Liver (tissue), 7 donors: ENCODE measurements at regions not wholly inside any gene's neighbourhood (a gene's known extent, or its start where the extent isn't known, plus 50 kb on each side); places are given as distances from the start of the nearest gene placed in this dataset.

Source experiments
- DNase-seq: peaks from one replicate; pipeline ENCODE4 v3.0.0-alpha.2; 2017; ENCODE audit warnings: low spot score
- H3K27ac ChIP-seq, 2 donors: one replicate each; pipeline ENCODE4 v1.7.0; 2013; ENCODE audit warnings: inconsistent platforms in 2 of 2, low read length in 2 of 2, control low read depth in 1 of 2, low read depth in 1 of 2, mild to moderate bottlenecking in 1 of 2
- H3K27me3 ChIP-seq, 4 donors: one replicate each; pipeline versions ENCODE4 v1.6.1 to v1.7.0; 2013; ENCODE audit warnings: low read length in 3 of 4, inconsistent platforms in 1 of 4, mild to moderate bottlenecking in 1 of 4, moderate library complexity in 1 of 4; ENCODE audit not compliant: control insufficient read depth in 4 of 4, insufficient read depth in 4 of 4
- H3K36me3 ChIP-seq, 4 donors: one replicate each; pipeline versions ENCODE4 v1.6.1 to v1.7.0; 2013; ENCODE audit warnings: low read length in 3 of 4, mild to moderate bottlenecking in 3 of 4, low read depth in 1 of 4, moderate library complexity in 1 of 4; ENCODE audit not compliant: control insufficient read depth in 4 of 4, insufficient read depth in 3 of 4
- H3K4me1 ChIP-seq, 4 donors: one replicate each; pipeline versions ENCODE4 v1.6.1 to v1.7.0; 2013; ENCODE audit warnings: low read length in 3 of 4, mild to moderate bottlenecking in 3 of 4, moderate library complexity in 1 of 4; ENCODE audit not compliant: control insufficient read depth in 4 of 4, insufficient read depth in 4 of 4
- H3K4me3 ChIP-seq, 3 donors: one replicate each; pipeline versions ENCODE4 v1.6.1 to v1.7.0; 2013; ENCODE audit warnings: low read length in 3 of 3, control low read depth in 1 of 3, low read depth in 1 of 3, mild to moderate bottlenecking in 1 of 3
- H3K9ac ChIP-seq, 2 donors: one replicate each; pipeline ENCODE4 v1.7.0; 2013; ENCODE audit warnings: low read length in 2 of 2, mild to moderate bottlenecking in 2 of 2, moderate library complexity in 2 of 2, control low read depth in 1 of 2, low read depth in 1 of 2
- H3K9me3 ChIP-seq, 4 donors: one replicate each; pipeline versions ENCODE4 v1.6.1 to v1.7.0; 2013; ENCODE audit warnings: low read length in 3 of 4; ENCODE audit not compliant: control insufficient read depth in 4 of 4
- FOXA1 ChIP-seq: IDR thresholded peaks from 2 replicates; pipeline ENCODE4 v1.6.1; 2016; ENCODE audit warnings: antibody characterized with exemption
- FOXA2 ChIP-seq: IDR thresholded peaks from 2 replicates; pipeline ENCODE4 v1.6.1; 2016; ENCODE audit warnings: antibody characterized with exemption
- GABPA ChIP-seq, 2 donors: IDR thresholded peaks in 1 of 2; conservative IDR thresholded peaks in 1 of 2; 2 replicates each; pipeline ENCODE4 v1.6.1; 2016; ENCODE audit warnings: antibody characterized with exemption in 2 of 2, mild to moderate bottlenecking in 1 of 2, moderate library complexity in 1 of 2
- HNF4A ChIP-seq, 2 donors: conservative IDR thresholded peaks; 2 replicates each; pipeline ENCODE4 v1.6.1; 2016; ENCODE audit warnings: antibody characterized with exemption in 2 of 2, mild to moderate bottlenecking in 2 of 2
- HNF4G ChIP-seq: IDR thresholded peaks from 2 replicates; pipeline ENCODE4 v1.6.1; 2016; ENCODE audit warnings: antibody characterized with exemption
- JUND ChIP-seq, 2 donors: IDR thresholded peaks; 2 replicates each; pipeline ENCODE4 v1.6.1; 2016; ENCODE audit warnings: antibody characterized with exemption in 2 of 2
- RAD21 ChIP-seq, 2 donors: IDR thresholded peaks; 2 replicates each; pipeline ENCODE4 v1.6.1; 2016; ENCODE audit warnings: antibody characterized with exemption in 2 of 2, mild to moderate bottlenecking in 2 of 2
- RXRA ChIP-seq, 2 donors: IDR thresholded peaks; 2 replicates each; pipeline ENCODE4 v1.6.1; 2017 to 2018; ENCODE audit warnings: antibody characterized with exemption in 2 of 2, mild to moderate bottlenecking in 1 of 2
- SP1 ChIP-seq: IDR thresholded peaks from 2 replicates; pipeline ENCODE4 v1.6.1; 2018; ENCODE audit warnings: antibody characterized with exemption, mild to moderate bottlenecking
- TAF1 ChIP-seq: conservative IDR thresholded peaks from 2 replicates; pipeline ENCODE4 v1.6.1; 2016; ENCODE audit warnings: antibody characterized with exemption, mild to moderate bottlenecking
- YY1 ChIP-seq: IDR thresholded peaks from 2 replicates; pipeline ENCODE4 v1.6.1; 2016; ENCODE audit warnings: antibody characterized with exemption, mild to moderate bottlenecking
- WGBS: extraction: QIAGEN DNeasy Blood & Tissue Kit; methylation state at CpG from one replicate; pipeline ENCODE4 v1.1.7; 2013; 5-methylcytosine and 5-hydroxymethylcytosine counted together
- TF ChIP-seq, protein P1 (sequence below): IDR thresholded peaks from 2 replicates; pipeline ENCODE4 v1.6.1; 2016; ENCODE audit warnings: antibody characterized with exemption, mild to moderate bottlenecking
- TF ChIP-seq, protein P2 (sequence below): IDR thresholded peaks from 2 replicates; pipeline ENCODE4 v1.6.1; 2016; ENCODE audit warnings: antibody characterized with exemption
- TF ChIP-seq, protein P3 (sequence below): IDR thresholded peaks from 2 replicates; pipeline ENCODE4 v1.6.1; 2016; ENCODE audit warnings: antibody characterized with exemption
- TF ChIP-seq, protein P4 (sequence below): IDR thresholded peaks from 2 replicates; pipeline ENCODE4 v1.6.1; 2016; ENCODE audit warnings: antibody characterized with exemption
- donor health status: healthy.
- donor health status: healthy.
- donor health status: healthy.
- donor health status: healthy.

DNA sequence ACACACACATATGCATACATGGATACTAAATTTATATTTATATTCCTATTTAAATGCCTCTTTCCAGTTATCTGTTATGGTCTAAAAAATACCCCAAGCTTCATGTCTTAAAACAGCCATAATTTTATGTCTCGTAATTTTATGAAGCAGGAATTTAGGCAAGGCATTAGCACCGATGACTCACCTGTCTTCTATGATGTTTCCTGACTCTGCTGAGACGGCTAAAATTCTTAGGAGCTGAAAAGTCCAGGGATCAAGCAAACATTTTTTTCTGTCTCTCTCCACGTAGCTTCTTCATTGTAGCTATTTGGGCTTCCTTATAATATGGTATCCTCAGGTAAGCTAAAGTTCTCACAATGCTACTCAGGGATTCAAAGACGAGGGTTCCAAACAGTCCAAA lies 930.3 kb downstream of the STIM2 start:
- Histone ChIP-seq H3K27me3 (no peaks in the 10 kb centered on the region), H3K36me3 (no peaks in the 10 kb centered on the region), H3K27ac (no peak overlapping the region), H3K4me1 (no peaks in the 10 kb centered on the region), H3K9ac (no peak overlapping the region), H3K9me3 (no peaks in the 10 kb centered on the region), H3K4me3 (no peak overlapping the region)
- no peak for DNase-seq
- no peak for TF ChIP-seq SP1
- no peak for TF ChIP-seq RXRA (IDR thresholded peaks at IDR 0.05)
- TF ChIP-seq, protein P1, sequence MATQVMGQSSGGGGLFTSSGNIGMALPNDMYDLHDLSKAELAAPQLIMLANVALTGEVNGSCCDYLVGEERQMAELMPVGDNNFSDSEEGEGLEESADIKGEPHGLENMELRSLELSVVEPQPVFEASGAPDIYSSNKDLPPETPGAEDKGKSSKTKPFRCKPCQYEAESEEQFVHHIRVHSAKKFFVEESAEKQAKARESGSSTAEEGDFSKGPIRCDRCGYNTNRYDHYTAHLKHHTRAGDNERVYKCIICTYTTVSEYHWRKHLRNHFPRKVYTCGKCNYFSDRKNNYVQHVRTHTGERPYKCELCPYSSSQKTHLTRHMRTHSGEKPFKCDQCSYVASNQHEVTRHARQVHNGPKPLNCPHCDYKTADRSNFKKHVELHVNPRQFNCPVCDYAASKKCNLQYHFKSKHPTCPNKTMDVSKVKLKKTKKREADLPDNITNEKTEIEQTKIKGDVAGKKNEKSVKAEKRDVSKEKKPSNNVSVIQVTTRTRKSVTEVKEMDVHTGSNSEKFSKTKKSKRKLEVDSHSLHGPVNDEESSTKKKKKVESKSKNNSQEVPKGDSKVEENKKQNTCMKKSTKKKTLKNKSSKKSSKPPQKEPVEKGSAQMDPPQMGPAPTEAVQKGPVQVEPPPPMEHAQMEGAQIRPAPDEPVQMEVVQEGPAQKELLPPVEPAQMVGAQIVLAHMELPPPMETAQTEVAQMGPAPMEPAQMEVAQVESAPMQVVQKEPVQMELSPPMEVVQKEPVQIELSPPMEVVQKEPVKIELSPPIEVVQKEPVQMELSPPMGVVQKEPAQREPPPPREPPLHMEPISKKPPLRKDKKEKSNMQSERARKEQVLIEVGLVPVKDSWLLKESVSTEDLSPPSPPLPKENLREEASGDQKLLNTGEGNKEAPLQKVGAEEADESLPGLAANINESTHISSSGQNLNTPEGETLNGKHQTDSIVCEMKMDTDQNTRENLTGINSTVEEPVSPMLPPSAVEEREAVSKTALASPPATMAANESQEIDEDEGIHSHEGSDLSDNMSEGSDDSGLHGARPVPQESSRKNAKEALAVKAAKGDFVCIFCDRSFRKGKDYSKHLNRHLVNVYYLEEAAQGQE: no peak
- TF ChIP-seq FOXA1: no peak
- no peak for TF ChIP-seq HNF4A (conservative IDR thresholded peaks at IDR 0.05)
- TF ChIP-seq HNF4G: no peak
- 72% methylated on average over 5 of the region's 5 CpGs for WGBS

DNA sequence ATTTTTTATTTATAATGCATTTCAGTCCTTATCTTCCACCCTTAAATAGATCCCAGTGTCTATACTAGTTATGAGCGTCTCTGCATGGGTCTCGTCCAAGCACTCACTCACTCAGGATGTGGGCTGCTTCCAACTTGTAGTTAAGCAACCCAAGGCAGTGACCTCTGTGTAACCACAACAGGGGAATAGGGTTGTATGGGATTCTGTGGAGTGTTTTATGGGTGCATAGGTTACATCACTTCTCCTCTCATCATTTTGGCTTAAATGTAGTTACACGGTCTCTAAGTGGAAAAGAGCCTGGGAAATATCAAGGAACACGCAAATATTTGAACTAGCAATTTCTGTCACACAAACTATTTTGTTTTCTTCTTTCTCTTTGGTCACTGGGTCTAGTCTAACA lies 931.0 kb downstream of the STIM2 start:
- 60% methylated on average over 4 of the region's 4 CpGs for WGBS
- Histone ChIP-seq H3K4me3 (no peak overlapping the region), H3K9ac (no peak overlapping the region), H3K9me3 (no peaks in the 10 kb centered on the region), H3K27ac (no peak overlapping the region), H3K4me1 (no peaks in the 10 kb centered on the region), H3K36me3 (no peaks in the 10 kb centered on the region), H3K27me3 (no peaks in the 10 kb centered on the region)
- TF ChIP-seq, protein P2, sequence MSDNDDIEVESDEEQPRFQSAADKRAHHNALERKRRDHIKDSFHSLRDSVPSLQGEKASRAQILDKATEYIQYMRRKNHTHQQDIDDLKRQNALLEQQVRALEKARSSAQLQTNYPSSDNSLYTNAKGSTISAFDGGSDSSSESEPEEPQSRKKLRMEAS: no peak
- TF ChIP-seq, protein P3, sequence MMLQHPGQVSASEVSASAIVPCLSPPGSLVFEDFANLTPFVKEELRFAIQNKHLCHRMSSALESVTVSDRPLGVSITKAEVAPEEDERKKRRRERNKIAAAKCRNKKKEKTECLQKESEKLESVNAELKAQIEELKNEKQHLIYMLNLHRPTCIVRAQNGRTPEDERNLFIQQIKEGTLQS: no peak
- TF ChIP-seq, protein P4, sequence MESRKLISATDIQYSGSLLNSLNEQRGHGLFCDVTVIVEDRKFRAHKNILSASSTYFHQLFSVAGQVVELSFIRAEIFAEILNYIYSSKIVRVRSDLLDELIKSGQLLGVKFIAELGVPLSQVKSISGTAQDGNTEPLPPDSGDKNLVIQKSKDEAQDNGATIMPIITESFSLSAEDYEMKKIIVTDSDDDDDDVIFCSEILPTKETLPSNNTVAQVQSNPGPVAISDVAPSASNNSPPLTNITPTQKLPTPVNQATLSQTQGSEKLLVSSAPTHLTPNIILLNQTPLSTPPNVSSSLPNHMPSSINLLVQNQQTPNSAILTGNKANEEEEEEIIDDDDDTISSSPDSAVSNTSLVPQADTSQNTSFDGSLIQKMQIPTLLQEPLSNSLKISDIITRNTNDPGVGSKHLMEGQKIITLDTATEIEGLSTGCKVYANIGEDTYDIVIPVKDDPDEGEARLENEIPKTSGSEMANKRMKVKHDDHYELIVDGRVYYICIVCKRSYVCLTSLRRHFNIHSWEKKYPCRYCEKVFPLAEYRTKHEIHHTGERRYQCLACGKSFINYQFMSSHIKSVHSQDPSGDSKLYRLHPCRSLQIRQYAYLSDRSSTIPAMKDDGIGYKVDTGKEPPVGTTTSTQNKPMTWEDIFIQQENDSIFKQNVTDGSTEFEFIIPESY: no peak
- TF ChIP-seq SP1: no peak
- no peak for TF ChIP-seq HNF4A (conservative IDR thresholded peaks at IDR 0.05)
- no peak for TF ChIP-seq RAD21 (IDR thresholded peaks at IDR 0.05)
- TF ChIP-seq TAF1: no peak
- no peak for TF ChIP-seq RXRA (IDR thresholded peaks at IDR 0.05)
- no peak for TF ChIP-seq FOXA1
- TF ChIP-seq, protein P1: no peak
- no peak for TF ChIP-seq FOXA2
- no peak for TF ChIP-seq JUND (IDR thresholded peaks at IDR 0.05)
- no peak for TF ChIP-seq GABPA (IDR thresholded peaks at IDR 0.05 in 1 of 2, conservative IDR thresholded peaks at IDR 0.05 in 1 of 2)
- TF ChIP-seq YY1: no peak
- no peak for DNase-seq
